AG09309 (cell line): ENCODE measurements at regions not wholly inside any gene's neighbourhood (a gene's known extent, or its start where the extent isn't known, plus 50 kb on each side); places are given as distances from the start of the nearest gene placed in this dataset.

Experiments
- DNase-seq: peaks from one replicate; pipeline ENCODE4 v3.0.0-alpha.2; 2010; ENCODE audit warnings: low read depth
- H3K4me3 ChIP-seq: 2 replicates; pipeline ENCODE4 v1.5.1; 2011; ENCODE audit warnings: mild to moderate bottlenecking, low read depth, low read length, moderate library complexity; ENCODE audit not compliant: control insufficient read depth
- CTCF ChIP-seq: IDR thresholded peaks from 2 replicates; pipeline ENCODE4 v1.5.1; 2011; ENCODE audit warnings: mild to moderate bottlenecking, low read depth, low read length, inconsistent platforms; ENCODE audit not compliant: insufficient read depth, control insufficient read depth; ENCODE audit errors: missing control alignments

DNA sequence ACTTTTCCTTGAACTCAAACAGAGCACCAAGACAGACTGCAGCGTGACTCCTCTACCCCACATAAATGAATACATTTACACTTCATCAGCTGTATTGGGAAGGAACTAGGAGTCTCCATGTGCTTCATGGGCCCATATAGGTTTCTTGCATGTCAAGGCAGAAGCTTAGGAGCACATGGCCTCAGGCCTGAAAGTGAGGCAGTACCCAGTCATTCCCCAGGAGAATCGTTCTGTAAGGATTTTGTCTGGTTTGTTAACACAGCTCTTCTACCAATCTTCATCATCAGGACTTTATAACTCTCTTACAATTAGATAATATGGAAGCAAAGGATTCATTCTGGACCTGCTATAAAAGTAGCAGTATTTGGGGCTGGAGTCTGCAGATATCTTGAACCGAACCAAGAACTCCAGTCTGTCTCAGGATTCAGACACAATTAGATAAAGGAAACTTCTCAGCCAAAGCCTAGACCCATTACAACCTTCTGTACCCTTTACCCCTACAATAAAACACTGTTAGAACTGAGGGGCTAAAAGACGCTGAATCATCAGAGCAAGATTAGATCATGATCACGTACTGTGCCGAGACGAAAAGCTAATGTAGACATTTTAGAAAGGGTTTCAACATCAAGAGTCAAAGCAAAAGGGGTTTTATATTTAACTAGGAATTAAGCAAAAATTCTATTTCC is 385.5 kb upstream of the SLC30A5 start:
- no peak overlapping the region for H3K4me3 ChIP-seq
- no peak for TF ChIP-seq CTCF
- DNase-seq: no peak

- H3K4me3 ChIP-seq: no peak overlapping the region
- no peak for TF ChIP-seq CTCF
- no peak for DNase-seq
Observed at GRCh38 chr5:68708842-68709170, 385.0 kb upstream of the SLC30A5 start.

- no peak for DNase-seq
- H3K4me3 ChIP-seq: no peak overlapping the region
- TF ChIP-seq CTCF: no peak
Observed at GRCh38 chr5:68709239-68709638, 384.6 kb upstream of the SLC30A5 start.

DNA sequence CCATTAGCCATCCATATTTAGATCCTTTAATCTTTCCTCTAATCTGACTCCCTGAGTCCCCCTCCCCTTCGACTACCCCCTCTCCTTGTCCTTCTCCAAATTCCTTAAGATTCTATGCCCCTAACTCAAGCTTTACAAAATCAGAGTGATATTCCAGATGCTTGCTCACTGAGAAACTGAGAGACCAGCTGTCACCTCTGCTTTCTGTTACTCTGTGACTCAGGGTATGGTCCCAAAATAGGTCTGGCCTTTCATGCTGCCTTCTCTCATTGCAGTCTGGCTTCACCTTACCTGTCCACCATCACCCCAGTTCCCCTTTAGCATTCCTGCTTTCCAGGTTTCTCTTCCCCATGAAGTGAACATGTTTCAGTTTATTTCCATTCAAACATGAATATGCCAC is 383.3 kb upstream of the SLC30A5 start:
- no peak overlapping the region for H3K4me3 ChIP-seq
- TF ChIP-seq CTCF: no peak
- DNase-seq: no peak

- no peak for TF ChIP-seq CTCF
- no peak overlapping the region for H3K4me3 ChIP-seq
- DNase-seq: no peak
Observed at GRCh38 chr5:68711293-68712200, 382.3 kb upstream of the SLC30A5 start.

DNA sequence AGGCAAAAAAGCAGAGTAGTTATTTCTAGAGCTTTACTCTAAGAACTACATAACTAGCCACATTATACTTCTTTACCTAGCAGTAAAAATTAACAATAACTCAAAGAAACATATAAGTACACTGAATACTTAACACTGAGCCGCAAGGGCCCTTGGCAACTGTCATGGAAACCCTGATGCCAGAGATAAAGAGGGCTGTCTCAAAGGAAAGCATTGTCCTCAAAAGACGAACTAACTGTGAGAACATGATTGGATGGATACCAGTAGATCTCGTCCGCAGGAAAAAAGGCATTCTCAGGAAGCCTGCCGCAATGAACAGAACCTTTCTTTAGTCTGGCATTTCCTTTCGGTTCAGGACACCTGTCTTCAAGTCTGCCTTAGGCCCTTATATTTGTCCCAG is 379.0 kb upstream of the SLC30A5 start:
- no peak for DNase-seq
- H3K4me3 ChIP-seq: no peak overlapping the region
- no peak for TF ChIP-seq CTCF
